Esophagus squamous epithelium (tissue), 4 donors: ENCODE measurements at regions not wholly inside any gene's neighbourhood (a gene's known extent, or its start where the extent isn't known, plus 50 kb on each side); places are given as distances from the start of the nearest gene placed in this dataset.

ENCODE experiments used
- CTCF ChIP-seq, 6 experiments: fragments of 450-650 bp in 4 of 6; fragments of 200-600 bp in 2 of 6; sonication (generic) in 2 of 6; IDR thresholded peaks; one replicate each; pipeline ENCODE4 v1.5.1; 2016 to 2019; ENCODE audit warnings: antibody characterized with exemption in 6 of 6, mild to moderate bottlenecking in 4 of 6, moderate library complexity in 4 of 6
- POLR2A ChIP-seq, 4 donors: fragments of 450-650 bp; IDR thresholded peaks; one replicate each; pipeline ENCODE4 v1.6.1; 2017; ENCODE audit warnings: antibody characterized with exemption in 4 of 4, mild to moderate bottlenecking in 4 of 4, moderate library complexity in 3 of 4

- TF ChIP-seq POLR2A (IDR thresholded peaks at IDR 0.05) (no peak), CTCF (IDR thresholded peaks at IDR 0.05) (no peak)
Measured at GRCh38 chr3:106380232-106380631, 511.4 kb upstream of the CBLB start.
